ES-I3 (cell line): ENCODE measurements at regions not wholly inside any gene's neighbourhood (a gene's known extent, or its start where the extent isn't known, plus 50 kb on each side); places are given as distances from the start of the nearest gene placed in this dataset.

ENCODE experiments used
- H3K36me3 ChIP-seq: 2 replicates; pipeline ENCODE4 v1.6.1; 2013; ENCODE audit warnings: mild to moderate bottlenecking, low read length, control low read depth, moderate library complexity; ENCODE audit not compliant: insufficient read depth
- H3K4me1 ChIP-seq: 2 replicates; pipeline ENCODE4 v1.6.1; 2013; ENCODE audit warnings: mild to moderate bottlenecking, control low read depth, low read length; ENCODE audit not compliant: insufficient read depth
- H3K9ac ChIP-seq: 2 replicates; pipeline ENCODE4 v1.6.1; 2013; ENCODE audit warnings: low read depth, mild to moderate bottlenecking, low read length, moderate library complexity
- H3K9me3 ChIP-seq: 2 replicates; pipeline ENCODE4 v1.6.1; 2013; ENCODE audit warnings: mild to moderate bottlenecking, low read length, moderate library complexity; ENCODE audit not compliant: control insufficient read depth, insufficient read depth

DNA sequence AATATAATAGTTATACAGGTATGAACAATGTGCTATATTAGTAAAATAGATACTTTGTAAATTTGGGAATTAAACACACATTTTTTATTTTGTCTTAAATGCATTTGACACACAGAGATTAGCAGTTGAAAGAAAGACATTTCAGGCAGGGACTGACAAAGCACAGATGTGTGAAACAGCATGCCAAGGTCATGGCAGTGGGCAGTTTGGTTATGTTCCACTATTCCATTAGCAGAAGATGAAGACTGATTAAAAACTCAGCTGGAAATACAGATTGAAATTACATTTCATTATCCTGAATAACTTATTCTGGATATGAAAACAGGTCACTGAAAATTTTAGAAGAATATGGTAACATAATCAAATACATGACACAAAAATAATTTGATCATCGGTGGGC, 669.8 kb upstream of the LRFN5 start:
- Histone ChIP-seq H3K9ac (no peak overlapping the region), H3K36me3 (no peaks in the 10 kb centered on the region), H3K4me1 (no peaks in the 10 kb centered on the region), H3K9me3 (no peaks in the 10 kb centered on the region)

DNA sequence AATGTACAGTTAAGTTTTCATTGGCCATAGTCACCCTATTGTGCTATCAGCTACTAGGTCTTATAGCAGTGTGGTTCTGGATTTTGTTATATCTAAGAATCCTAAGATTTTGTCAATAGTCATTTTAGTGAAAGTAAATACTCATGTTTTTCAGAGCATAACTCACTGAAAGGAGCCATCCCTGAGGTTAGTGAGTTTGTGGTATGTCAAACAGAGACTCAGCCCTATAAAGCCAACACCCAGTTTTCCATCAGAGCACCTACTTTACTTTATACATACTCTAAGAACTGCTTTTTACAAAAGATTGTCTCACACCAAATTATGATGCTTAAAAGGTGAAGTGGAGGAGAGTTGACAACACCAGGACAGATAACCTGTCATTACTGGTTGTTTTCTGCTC, 686.3 kb upstream of the LRFN5 start:
- Histone ChIP-seq H3K36me3 (no peaks in the 10 kb centered on the region), H3K9ac (no peak overlapping the region), H3K4me1 (no peaks in the 10 kb centered on the region), H3K9me3 (no peaks in the 10 kb centered on the region)

GRCh38 chr14:40911141-40911540, 695.5 kb upstream of the LRFN5 start:
- Histone ChIP-seq H3K9me3 (no peaks in the 10 kb centered on the region), H3K9ac (no peak overlapping the region)

DNA sequence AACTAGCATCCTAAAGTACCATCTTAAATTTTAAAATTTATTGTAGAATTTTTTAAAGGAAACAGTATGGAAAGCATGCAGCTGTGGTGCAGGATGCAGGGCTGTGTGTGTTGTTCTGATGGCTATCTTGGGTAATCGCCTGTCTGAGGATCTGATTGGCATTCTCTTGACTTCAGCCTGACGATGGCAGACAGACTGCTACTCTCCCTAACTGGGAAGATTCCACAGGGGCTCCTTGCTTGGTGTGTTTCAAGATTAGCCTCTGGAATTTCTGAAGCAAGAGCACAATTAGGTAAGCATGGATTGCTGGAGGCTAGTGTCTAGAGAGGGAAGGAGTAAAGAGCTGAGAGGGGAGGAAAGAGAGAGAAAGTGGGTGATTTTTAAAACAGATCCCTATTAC, 696.8 kb upstream of the LRFN5 start:
- Histone ChIP-seq H3K9ac (no peak overlapping the region), H3K36me3 (no peaks in the 10 kb centered on the region), H3K4me1 (no peaks in the 10 kb centered on the region), H3K9me3 (no peaks in the 10 kb centered on the region)

More at GRCh38 chr14:40911141-40911540, 695.5 kb upstream of the LRFN5 start:
- Histone ChIP-seq H3K4me1 (no peaks in the 10 kb centered on the region), H3K36me3 (no peaks in the 10 kb centered on the region)

DNA sequence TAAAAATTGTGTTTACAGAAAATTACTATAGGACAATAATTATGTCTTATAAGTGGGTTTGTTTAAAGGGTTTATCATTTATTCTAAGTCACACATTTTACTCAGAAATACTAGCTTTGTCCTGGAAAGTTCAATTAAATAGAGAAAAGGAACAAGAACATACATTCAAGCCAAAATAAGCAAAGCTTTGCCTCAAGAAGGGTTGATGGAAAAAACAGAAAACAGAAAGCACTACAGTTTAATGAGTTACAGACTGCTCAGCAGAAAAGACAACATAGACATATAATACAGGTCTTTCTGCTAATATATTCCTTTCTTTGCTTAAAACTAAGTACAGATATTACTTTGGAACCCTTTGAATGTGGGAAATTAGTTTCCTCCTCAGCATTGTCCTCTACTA, 703.0 kb upstream of the LRFN5 start:
- H3K36me3 ChIP-seq: no peaks in the 10 kb centered on the region
- no peak overlapping the region for H3K9ac ChIP-seq
- no peaks in the 10 kb centered on the region for H3K9me3 ChIP-seq

GRCh38 chr14:40899435-40899834, 707.2 kb upstream of the LRFN5 start:
- Histone ChIP-seq H3K9me3 (no peaks in the 10 kb centered on the region), H3K36me3 (no peaks in the 10 kb centered on the region), H3K9ac (no peak overlapping the region), H3K4me1 (no peaks in the 10 kb centered on the region)

More for the DNA sequence above, 703.0 kb upstream of the LRFN5 start:
- H3K4me1 ChIP-seq: no peaks in the 10 kb centered on the region

DNA sequence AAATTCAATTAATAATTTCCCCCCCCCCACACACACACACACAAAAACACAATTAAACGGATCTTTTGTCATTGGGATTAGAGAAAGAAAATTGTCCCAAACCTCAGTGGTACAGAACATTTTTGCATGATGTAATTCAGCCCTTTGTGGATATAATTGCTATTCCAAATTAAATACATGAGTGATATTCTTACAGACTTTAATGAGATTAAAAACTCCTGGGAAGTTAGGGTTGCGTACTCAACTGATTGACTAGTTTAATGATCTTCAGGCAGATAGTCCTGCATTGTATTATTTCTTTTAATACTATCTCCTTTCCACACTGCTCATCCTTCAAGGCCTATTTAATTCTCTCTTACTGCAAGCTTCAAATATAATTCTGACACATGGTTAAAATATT, 711.8 kb upstream of the LRFN5 start:
- H3K36me3 ChIP-seq: no peaks in the 10 kb centered on the region
- H3K9ac ChIP-seq: no peak overlapping the region
- no peaks in the 10 kb centered on the region for H3K9me3 ChIP-seq
- no peaks in the 10 kb centered on the region for H3K4me1 ChIP-seq

DNA sequence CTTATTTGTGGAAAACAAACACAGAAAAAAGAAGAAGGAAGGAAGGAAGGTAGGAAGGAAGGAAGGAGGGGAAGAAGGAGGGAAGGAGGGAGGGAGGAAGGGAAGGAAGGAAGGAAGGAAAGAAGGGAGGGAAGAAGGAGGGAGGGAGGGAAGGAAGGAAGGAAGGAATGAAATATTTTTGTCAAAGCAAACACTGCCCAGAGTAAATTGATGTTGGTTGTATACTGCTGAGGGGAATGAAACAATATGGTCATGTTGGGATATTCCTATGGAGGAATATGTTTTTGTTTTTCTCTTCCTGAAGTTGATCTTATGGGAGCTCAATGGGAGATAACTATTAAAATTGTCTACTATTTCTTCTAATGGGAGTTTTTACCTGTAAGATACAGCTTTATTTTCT, 717.5 kb upstream of the LRFN5 start:
- Histone ChIP-seq H3K9me3 (no peaks in the 10 kb centered on the region), H3K4me1 (no peaks in the 10 kb centered on the region), H3K9ac (no peak overlapping the region), H3K36me3 (no peaks in the 10 kb centered on the region)

DNA sequence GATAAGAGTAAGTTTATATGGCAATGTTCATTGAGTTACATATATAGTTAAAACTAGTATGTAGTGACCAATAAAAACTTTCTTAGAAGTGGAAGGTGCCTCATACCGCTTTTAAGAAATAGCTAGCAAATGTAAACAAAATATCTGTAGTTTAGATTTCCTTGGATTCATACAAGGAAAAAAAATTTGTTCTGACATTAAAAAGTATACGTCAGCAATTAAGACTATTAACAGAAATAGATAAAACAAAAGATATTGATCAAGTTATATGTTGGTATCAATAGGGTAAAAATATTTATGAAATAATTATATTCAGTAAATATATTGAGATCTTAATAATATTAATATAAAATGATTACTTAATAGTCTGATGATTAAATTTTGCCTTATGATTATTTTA, 718.8 kb upstream of the LRFN5 start:
- Histone ChIP-seq H3K4me1 (no peaks in the 10 kb centered on the region), H3K9me3 (no peaks in the 10 kb centered on the region), H3K36me3 (no peaks in the 10 kb centered on the region), H3K9ac (no peak overlapping the region)

DNA sequence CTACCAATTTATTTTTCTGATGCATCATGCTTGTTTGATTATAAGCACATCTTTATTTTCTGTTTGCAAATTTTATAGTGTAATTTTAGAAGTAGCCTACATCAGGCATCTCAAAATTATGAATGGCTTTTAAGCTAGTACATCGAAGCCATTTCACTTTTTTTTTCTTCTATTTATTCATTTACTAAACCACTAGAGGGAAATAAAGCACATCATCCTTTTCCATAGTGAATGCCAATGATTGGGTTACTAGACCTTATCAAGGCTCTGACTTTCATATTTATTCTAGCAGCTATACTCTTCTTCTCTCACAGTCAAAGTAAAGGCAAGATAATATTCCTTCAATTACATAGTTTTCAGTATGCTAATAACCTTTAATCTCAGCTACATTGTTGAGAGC, 736.4 kb upstream of the LRFN5 start:
- peaks cover 2% of the 10 kb centered on the region; the same call in 1 of the 2 replicates for H3K9me3 ChIP-seq
- H3K9ac ChIP-seq: no peak overlapping the region
- no peaks in the 10 kb centered on the region for H3K4me1 ChIP-seq
- no peaks in the 10 kb centered on the region for H3K36me3 ChIP-seq

DNA sequence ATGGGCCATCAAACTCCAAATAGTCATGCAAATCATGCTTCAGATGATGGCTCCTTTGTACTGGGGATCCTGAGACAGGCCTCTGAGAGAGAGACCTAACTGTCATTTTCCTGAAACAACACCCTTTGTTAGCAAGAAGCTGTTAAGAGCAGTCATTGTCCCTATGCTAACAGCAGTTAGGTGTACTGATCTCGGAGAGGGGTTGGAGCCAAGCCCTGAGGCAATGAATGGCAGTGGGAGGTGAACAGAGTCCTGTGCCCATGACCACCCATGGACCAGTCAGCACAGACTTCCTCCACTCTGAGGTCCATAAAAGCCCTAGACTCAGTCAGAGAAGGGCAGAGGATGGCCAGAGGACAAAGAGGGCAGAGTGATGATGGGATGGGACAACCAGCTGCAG, 747.6 kb upstream of the LRFN5 start:
- no peaks in the 10 kb centered on the region for H3K9me3 ChIP-seq
- H3K9ac ChIP-seq: no peak overlapping the region
- H3K4me1 ChIP-seq: no peaks in the 10 kb centered on the region
- H3K36me3 ChIP-seq: no peaks in the 10 kb centered on the region

- Histone ChIP-seq H3K9ac (no peak overlapping the region), H3K36me3 (no peaks in the 10 kb centered on the region), H3K4me1 (no peaks in the 10 kb centered on the region), H3K9me3 (no peaks in the 10 kb centered on the region)
Observed at GRCh38 chr14:40855343-40855742, 751.3 kb upstream of the LRFN5 start.

DNA sequence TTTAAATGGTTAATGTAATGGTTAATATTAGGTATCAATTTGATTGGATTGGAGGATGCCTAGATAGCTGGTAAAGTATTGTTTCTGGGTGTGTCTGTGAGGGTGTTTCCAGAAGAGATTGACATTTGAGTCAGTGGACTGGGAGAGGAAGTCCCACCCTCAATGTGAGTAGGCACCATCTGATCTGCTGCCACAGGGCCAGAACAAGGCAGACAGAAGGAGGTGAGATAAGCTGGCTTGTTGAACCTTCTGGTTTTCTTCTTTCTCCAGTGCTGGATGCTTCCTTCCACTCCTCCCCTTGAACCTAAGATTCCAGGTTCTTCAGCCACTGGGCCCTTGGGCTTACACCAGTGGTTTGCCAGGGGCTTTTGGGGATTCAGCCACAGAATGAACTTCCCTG, 756.5 kb upstream of the LRFN5 start:
- no peaks in the 10 kb centered on the region for H3K4me1 ChIP-seq
- H3K9me3 ChIP-seq: no peaks in the 10 kb centered on the region
- no peak overlapping the region for H3K9ac ChIP-seq
- H3K36me3 ChIP-seq: no peaks in the 10 kb centered on the region

DNA sequence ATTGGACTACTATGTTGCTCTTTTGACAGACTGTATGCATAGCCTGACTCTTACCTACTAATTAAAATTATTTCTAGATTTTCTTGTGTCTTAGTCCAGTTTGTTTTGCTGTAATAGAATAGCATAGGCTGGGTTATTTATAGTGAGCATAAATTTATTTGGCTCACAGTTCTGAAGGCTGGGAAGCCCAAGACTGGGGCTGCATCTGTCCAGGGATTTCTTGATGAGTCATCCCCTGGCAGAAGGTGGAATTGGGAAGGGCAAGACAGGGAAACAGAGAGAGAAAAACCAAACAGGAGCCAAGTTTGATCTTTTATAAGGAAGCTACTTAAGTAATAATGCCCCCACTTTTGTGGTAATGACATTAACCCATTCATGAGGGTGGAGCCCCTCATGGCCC, 759.2 kb upstream of the LRFN5 start:
- Histone ChIP-seq H3K36me3 (no peaks in the 10 kb centered on the region), H3K4me1 (no peaks in the 10 kb centered on the region; the same call in 1 of the 2 replicates), H3K9ac (no peak overlapping the region), H3K9me3 (no peaks in the 10 kb centered on the region)

GRCh38 chr14:40842816-40843215, 763.9 kb upstream of the LRFN5 start:
- H3K9ac ChIP-seq: no peak overlapping the region
- no peaks in the 10 kb centered on the region; the same call in 1 of the 2 replicates for H3K4me1 ChIP-seq
- H3K9me3 ChIP-seq: no peaks in the 10 kb centered on the region
- H3K36me3 ChIP-seq: no peaks in the 10 kb centered on the region

DNA sequence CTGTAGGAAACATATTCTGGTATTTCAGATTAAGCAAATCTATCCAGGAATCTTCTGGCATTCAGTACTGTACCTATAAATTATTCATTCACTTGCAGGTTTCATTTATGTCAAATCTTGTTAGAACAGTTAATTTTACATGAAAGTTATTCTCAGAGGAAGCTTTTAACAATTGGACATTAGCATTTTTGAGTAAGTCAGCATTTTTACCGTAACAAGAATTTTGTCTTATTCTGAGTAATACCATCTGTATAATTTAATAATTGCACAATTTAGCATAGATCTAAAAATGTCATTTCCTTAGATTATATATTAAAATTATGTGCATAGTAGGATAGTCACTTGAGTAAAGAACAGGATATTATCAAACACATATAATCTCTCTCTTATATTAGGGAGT, 764.8 kb upstream of the LRFN5 start:
- Histone ChIP-seq H3K9me3 (no peaks in the 10 kb centered on the region), H3K9ac (no peak overlapping the region), H3K4me1 (no peaks in the 10 kb centered on the region; the same call in 1 of the 2 replicates), H3K36me3 (no peaks in the 10 kb centered on the region)
